ENCODE measurements at regions not wholly inside any gene's neighbourhood (a gene's known extent, or its start where the extent isn't known, plus 50 kb on each side); places are given as distances from the start of the nearest gene placed in this dataset.

- no peak for TF ChIP-seq POLR2AphosphoS5 (IDR thresholded peaks at IDR 0.05)
- no peak for TF ChIP-seq CTCF (IDR thresholded peaks at IDR 0.05)
- no peak for TF ChIP-seq POLR2A (IDR thresholded peaks at IDR 0.05; ENCODE audit: low read depth)
- no peak for TF ChIP-seq EP300 (IDR thresholded peaks at IDR 0.05)
Measured at GRCh38 chr1:208430220-208430619, 186.0 kb upstream of the PLXNA2 start.
